Body of pancreas (tissue), 4 donors: ENCODE measurements at regions not wholly inside any gene's neighbourhood (a gene's known extent, or its start where the extent isn't known, plus 50 kb on each side); places are given as distances from the start of the nearest gene placed in this dataset.
A peak's percentile ranks its signal among the peaks of the same experiment; 100 is the strongest.

ENCODE experiments used
- ATAC-seq: fragments of 150-250 bp; one replicate; pipeline ENCODE4 v1.9.1; 2016
- DNase-seq, 4 donors: peaks; one replicate each; pipeline ENCODE4 v3.0.0-alpha.2; 2019
- H3K27ac ChIP-seq, 4 donors: fragments of 200-600 bp; sonication (generic); 1 replicate in 3 of 4; 2 replicates in 1 of 4; pipeline versions ENCODE4 v1.5.1 to v1.6.1; 2016 to 2019; ENCODE audit warnings: mild to moderate bottlenecking in 1 of 4, mixed read lengths in 1 of 4, moderate library complexity in 1 of 4
- H3K27me3 ChIP-seq, 2 donors: fragments of 200-600 bp; sonication (generic); one replicate each; pipeline ENCODE4 v1.6.0; 2016; ENCODE audit warnings: mild to moderate bottlenecking in 1 of 2
- H3K36me3 ChIP-seq, 2 donors: fragments of 200-600 bp; sonication (generic); replicated peaks in 1 of 2; 2 replicates each; pipeline ENCODE4 v1.5.1; 2016; ENCODE audit warnings: low read depth in 2 of 2; ENCODE audit not compliant: insufficient read depth in 1 of 2
- H3K4me1 ChIP-seq: fragments of 200-600 bp; sonication (generic); one replicate; pipeline ENCODE4 v1.6.0; 2016
- H3K4me3 ChIP-seq, 2 donors: fragments of 200-600 bp; sonication (generic); 1 replicate in 1 of 2; 2 replicates in 1 of 2; pipeline ENCODE4 v1.5.1; 2016 to 2019
- H3K9me3 ChIP-seq, 3 donors: fragments of 200-600 bp; sonication (generic); 1 replicate in 2 of 3; 2 replicates in 1 of 3; pipeline ENCODE4 v1.5.1; 2016
- CTCF ChIP-seq, 7 experiments: fragments of 450-650 bp in 4 of 7; fragments of 200-600 bp in 3 of 7; sonication (generic) in 3 of 7; IDR thresholded peaks; one replicate each; pipeline ENCODE4 v1.5.1; 2016 to 2019; ENCODE audit warnings: antibody characterized with exemption in 7 of 7
- POLR2A ChIP-seq, 3 donors: fragments of 450-650 bp; IDR thresholded peaks; one replicate each; pipeline ENCODE4 v1.6.1; 2016; ENCODE audit warnings: antibody characterized with exemption in 3 of 3, mild to moderate bottlenecking in 2 of 3
- WGBS, 2 donors: methylation state at CpG; one replicate each; pipeline ENCODE4 v1.1.5; 2017; 5-methylcytosine and 5-hydroxymethylcytosine counted together
- intact Hi-C: fragments of 100-400 bp; cut with DNase I; formaldehyde crosslinking; loops from one replicate; pipeline ENCODE4 v1.15.1; 2023

GRCh38 chr6:40917603-40918002 is 121.4 kb downstream of the UNC5CL start:
- TF ChIP-seq CTCF (IDR thresholded peaks at IDR 0.05) (no peak), POLR2A (IDR thresholded peaks at IDR 0.05) (no peak)
- ATAC-seq, result no peak
- Histone ChIP-seq H3K27ac (no peak overlapping the region), H3K27me3 (no peaks in the 10 kb centered on the region), H3K36me3 (no peaks in the 10 kb centered on the region), H3K9me3 (no peaks in the 10 kb centered on the region), H3K4me3 (no peak overlapping the region), H3K4me1 (peaks cover 3% of the 10 kb centered on the region)
- intact Hi-C loops, result no loop called here
- no peak for DNase-seq
- WGBS, 2 donors, result 81 to 96% methylated on average over 3 of the region's 3 CpGs

GRCh38 chr6:40916845-40917244 is 122.2 kb downstream of the UNC5CL start:
- intact Hi-C loops, result no loop called here

GRCh38 chr6:40915165-40915564 is 123.9 kb downstream of the UNC5CL start:
- H3K27ac ChIP-seq, result no peak overlapping the region

More at GRCh38 chr6:40916845-40917244, 122.2 kb downstream of the UNC5CL start:
- no peak overlapping the region for H3K4me3 ChIP-seq
- ATAC-seq (no peak), DNase-seq (no peak)
- 50 to 73% methylated on average over 1 of the region's 1 CpG for WGBS, 2 donors
- no peaks in the 10 kb centered on the region for H3K9me3 ChIP-seq
- no peaks in the 10 kb centered on the region for H3K27me3 ChIP-seq
- no peaks in the 10 kb centered on the region for H3K36me3 ChIP-seq
- no peak overlapping the region for H3K27ac ChIP-seq
- TF ChIP-seq CTCF (IDR thresholded peaks at IDR 0.05) (no peak), POLR2A (IDR thresholded peaks at IDR 0.05) (no peak)
- H3K4me1 ChIP-seq, result peaks cover 11% of the 10 kb centered on the region

GRCh38 chr6:40914005-40914404 is 125.0 kb downstream of the UNC5CL start:
- no peaks in the 10 kb centered on the region for H3K9me3 ChIP-seq
- 90 to 93% methylated on average over 6 of the region's 6 CpGs for WGBS, 2 donors
- DNase-seq, result no peak
- intact Hi-C loops, result no loop called here
- no peaks in the 10 kb centered on the region for H3K27me3 ChIP-seq
- peaks cover 14% of the 10 kb centered on the region for H3K4me1 ChIP-seq
- H3K27ac ChIP-seq, result no peak overlapping the region
- no peak for ATAC-seq
- TF ChIP-seq CTCF (IDR thresholded peaks at IDR 0.05) (no peak), POLR2A (IDR thresholded peaks at IDR 0.05) (no peak)
- H3K36me3 ChIP-seq, result no peaks in the 10 kb centered on the region
- no peak overlapping the region for H3K4me3 ChIP-seq

More at GRCh38 chr6:40915165-40915564, 123.9 kb downstream of the UNC5CL start:
- Histone ChIP-seq H3K36me3 (no peaks in the 10 kb centered on the region), H3K9me3 (no peaks in the 10 kb centered on the region), H3K27me3 (no peaks in the 10 kb centered on the region), H3K4me3 (no peak overlapping the region), H3K4me1 (peaks cover 14% of the 10 kb centered on the region)
- ATAC-seq, result no peak
- no peak for DNase-seq
- intact Hi-C loops, result no loop called here
- TF ChIP-seq POLR2A (IDR thresholded peaks at IDR 0.05), result no peak

- H3K27ac ChIP-seq, result peak overlapping the region; percentile 76 to 83 (median 78)
- WGBS, 2 donors, result 38 to 66% methylated on average over 5 to 9 of the region's 9 CpGs
Measured at GRCh38 chr6:40912158-40912946, 126.7 kb downstream of the UNC5CL start.

More at GRCh38 chr6:40912158-40912946, 126.7 kb downstream of the UNC5CL start:
- H3K27me3 ChIP-seq, result no peaks in the 10 kb centered on the region
- TF ChIP-seq CTCF (IDR thresholded peaks at IDR 0.05), result peak; percentile 50 to 93 (median 84)
- no peak for TF ChIP-seq POLR2A (IDR thresholded peaks at IDR 0.05)
- peaks cover 18% of the 10 kb centered on the region for H3K4me1 ChIP-seq
- no peaks in the 10 kb centered on the region for H3K9me3 ChIP-seq
- intact Hi-C loops, result no loop called here
- H3K36me3 ChIP-seq, result no peaks in the 10 kb centered on the region
- H3K4me3 ChIP-seq, result no peak overlapping the region
- DNase-seq (peak; percentile 76 to 85 (median 82)), ATAC-seq (peak; percentile 96)
